Endodermal cell (in vitro differentiated cells): ENCODE measurements at regions not wholly inside any gene's neighbourhood (a gene's known extent, or its start where the extent isn't known, plus 50 kb on each side); places are given as distances from the start of the nearest gene placed in this dataset.
A peak's percentile ranks its signal among the peaks of the same experiment; 100 is the strongest.

Source experiments
- DNase-seq: peaks from one replicate; pipeline ENCODE4 v3.0.0-alpha.2; 2017
- H3K27ac ChIP-seq: 2 replicates; pipeline ENCODE4 v1.5.1; 2013; ENCODE audit warnings: mild to moderate bottlenecking, low read depth, low read length, moderate library complexity
- H3K27me3 ChIP-seq: 2 replicates; pipeline ENCODE4 v1.6.1; 2013; ENCODE audit warnings: mild to moderate bottlenecking, low read length, moderate library complexity; ENCODE audit not compliant: insufficient read depth, control insufficient read depth, poor library complexity, severe bottlenecking
- H3K36me3 ChIP-seq: 2 replicates; pipeline ENCODE4 v1.7.0; 2013; ENCODE audit warnings: mild to moderate bottlenecking, low read length, moderate library complexity; ENCODE audit not compliant: control insufficient read depth, insufficient read depth
- H3K4me1 ChIP-seq: one replicate; pipeline ENCODE4 v1.7.0; 2013; ENCODE audit warnings: low read length; ENCODE audit not compliant: control insufficient read depth, insufficient read depth
- H3K4me3 ChIP-seq: 2 replicates; pipeline ENCODE4 v1.5.1; 2013; ENCODE audit warnings: mild to moderate bottlenecking, low read length, moderate library complexity
- H3K9ac ChIP-seq: 2 replicates; pipeline ENCODE4 v1.6.1; 2013; ENCODE audit warnings: mild to moderate bottlenecking, low read length, moderate library complexity; ENCODE audit not compliant: poor library complexity, severe bottlenecking; ENCODE audit errors: extremely low read depth
- H3K9me3 ChIP-seq: 2 replicates; pipeline ENCODE4 v1.6.1; 2013; ENCODE audit warnings: mild to moderate bottlenecking, low read length, moderate library complexity; ENCODE audit not compliant: control insufficient read depth
- H3K27ac Mint-ChIP-seq: 2 replicates; pipeline ENCODE4 v1.8.0; 2020; ENCODE audit warnings: mixed read lengths
- H3K27me3 Mint-ChIP-seq: 2 replicates; pipeline ENCODE4 v1.8.0; 2021; ENCODE audit warnings: mild to moderate bottlenecking, mixed read lengths; ENCODE audit not compliant: insufficient read depth
- H3K36me3 Mint-ChIP-seq: 2 replicates; pipeline ENCODE4 v1.8.0; 2020; ENCODE audit warnings: low read depth, mixed read lengths
- H3K4me1 Mint-ChIP-seq: 2 replicates; pipeline ENCODE4 v1.8.0; 2020; ENCODE audit warnings: mixed read lengths
- H3K4me3 Mint-ChIP-seq: 2 replicates; pipeline ENCODE4 v1.8.0; 2020; ENCODE audit warnings: mild to moderate bottlenecking, moderate library complexity, mixed read lengths
- H3K9me3 Mint-ChIP-seq: 2 replicates; pipeline ENCODE4 v1.8.0; 2020; ENCODE audit warnings: mild to moderate bottlenecking, mixed read lengths
- CTCF ChIP-seq: fragments of 200-600 bp; sonication (generic); conservative IDR thresholded peaks from 2 replicates; pipeline ENCODE4 v1.5.0; 2021; ENCODE audit warnings: antibody characterized with exemption, mild to moderate bottlenecking
- WGBS, 2 experiments: methylation state at CpG; one replicate each; pipeline versions ENCODE4 v1.1.5 to v1.1.7; 2013; ENCODE audit warnings: missing lambda C conversion rate in 2 of 2, mixed read lengths in 1 of 2; ENCODE audit not compliant: insufficient coverage in 1 of 2, insufficient read length in 1 of 2; 5-methylcytosine and 5-hydroxymethylcytosine counted together

GRCh38 chr4:1471443-1472147, 65.4 kb upstream of the NKX1-1 start:
- Mint-ChIP-seq H3K9me3 (peaks cover 9% of the 10 kb centered on the region), H3K36me3 (no peaks in the 10 kb centered on the region), H3K27ac (no peak overlapping the region), H3K4me1 (no peaks in the 10 kb centered on the region), H3K27me3 (peaks cover 21% of the 10 kb centered on the region), H3K4me3 (no peak overlapping the region)
- Histone ChIP-seq H3K27ac (no peak overlapping the region), H3K4me3 (no peak overlapping the region), H3K36me3 (no peaks in the 10 kb centered on the region), H3K4me1 (no peaks in the 10 kb centered on the region), H3K9ac (no peak overlapping the region), H3K27me3 (peaks cover 60% of the 10 kb centered on the region), H3K9me3 (no peaks in the 10 kb centered on the region)
- no peak for TF ChIP-seq CTCF
- WGBS, 2 experiments = 50 to 67% methylated on average over 33 to 51 of the region's 55 CpGs
- DNase-seq = peak; percentile 35

- Mint-ChIP-seq H3K4me1 (no peaks in the 10 kb centered on the region), H3K4me3 (no peak overlapping the region), H3K27ac (no peak overlapping the region), H3K9me3 (peaks cover 9% of the 10 kb centered on the region), H3K36me3 (no peaks in the 10 kb centered on the region), H3K27me3 (peaks cover 21% of the 10 kb centered on the region)
- peak; percentile 30 for DNase-seq
- no peak for TF ChIP-seq CTCF
- Histone ChIP-seq H3K4me3 (no peak overlapping the region), H3K9me3 (no peaks in the 10 kb centered on the region), H3K27ac (no peak overlapping the region), H3K36me3 (no peaks in the 10 kb centered on the region), H3K27me3 (peaks cover 59% of the 10 kb centered on the region), H3K9ac (no peak overlapping the region), H3K4me1 (no peaks in the 10 kb centered on the region)
- 95 to 96% methylated on average over 5 to 12 of the region's 12 CpGs for WGBS, 2 experiments
Observed at GRCh38 chr4:1470816-1471442, 64.7 kb upstream of the NKX1-1 start.

- TF ChIP-seq CTCF = no peak
- H3K27me3 ChIP-seq = peaks cover 54% of the 10 kb centered on the region
- H3K9me3 ChIP-seq = no peaks in the 10 kb centered on the region
- H3K36me3 Mint-ChIP-seq = no peaks in the 10 kb centered on the region
- no peak overlapping the region for H3K4me3 Mint-ChIP-seq
- H3K27ac Mint-ChIP-seq = no peak overlapping the region
- H3K9ac ChIP-seq = no peak overlapping the region
- no peak overlapping the region for H3K4me3 ChIP-seq
- H3K9me3 Mint-ChIP-seq = peaks cover 9% of the 10 kb centered on the region
- H3K4me1 Mint-ChIP-seq = no peaks in the 10 kb centered on the region
- H3K36me3 ChIP-seq = no peaks in the 10 kb centered on the region
- H3K27me3 Mint-ChIP-seq = peaks cover 17% of the 10 kb centered on the region
- 87 to 91% methylated on average over 6 to 7 of the region's 7 CpGs for WGBS, 2 experiments
- DNase-seq = peak; percentile 16
- H3K4me1 ChIP-seq = no peaks in the 10 kb centered on the region
- H3K27ac ChIP-seq = no peak overlapping the region
Observed at GRCh38 chr4:1470393-1470670, 64.1 kb upstream of the NKX1-1 start.
